Esophagus muscularis mucosa (tissue), 4 donors: ENCODE measurements at regions not wholly inside any gene's neighbourhood (a gene's known extent, or its start where the extent isn't known, plus 50 kb on each side); places are given as distances from the start of the nearest gene placed in this dataset.

ENCODE experiments used
- DNase-seq: peaks from one replicate; pipeline ENCODE4 v3.0.0-alpha.2; 2017; ENCODE audit errors: extremely low spot score
- H3K27ac ChIP-seq, 4 donors: fragments of 200-600 bp; sonication (generic); replicated peaks in 1 of 4; 1 replicate in 3 of 4; 2 replicates in 1 of 4; pipeline ENCODE4 v1.5.1; 2016 to 2019; ENCODE audit warnings: mild to moderate bottlenecking in 1 of 4
- H3K27me3 ChIP-seq, 4 donors: fragments of 200-600 bp; sonication (generic); one replicate each; pipeline versions ENCODE4 v1.5.1 to v1.6.0; 2016 to 2019
- H3K36me3 ChIP-seq, 4 donors: fragments of 200-600 bp; sonication (generic); one replicate each; pipeline ENCODE4 v1.5.1; 2016 to 2019
- H3K4me1 ChIP-seq, 4 donors: fragments of 200-600 bp; sonication (generic); one replicate each; pipeline ENCODE4 v1.5.1; 2016 to 2019
- H3K4me3 ChIP-seq, 4 donors: fragments of 200-600 bp; sonication (generic); 1 replicate in 2 of 4; 2 replicates in 2 of 4; pipeline ENCODE4 v1.5.1; 2016 to 2019; ENCODE audit warnings: mild to moderate bottlenecking in 4 of 4, moderate library complexity in 1 of 4
- H3K9me3 ChIP-seq, 4 donors: fragments of 200-600 bp; sonication (generic); 1 replicate in 3 of 4; 2 replicates in 1 of 4; pipeline ENCODE4 v1.5.1; 2016 to 2019
- CTCF ChIP-seq, 3 experiments: fragments of 200-600 bp in 2 of 3; fragments of 450-650 bp in 1 of 3; sonication (generic) in 2 of 3; IDR thresholded peaks; one replicate each; pipeline ENCODE4 v1.5.1; 2017 to 2019; ENCODE audit warnings: antibody characterized with exemption in 3 of 3, mild to moderate bottlenecking in 2 of 3, moderate library complexity in 1 of 3
- EP300 ChIP-seq: sonication (generic); formaldehyde crosslinking; IDR thresholded peaks from one replicate; pipeline ENCODE4 v1.6.1; 2017; ENCODE audit warnings: antibody characterized with exemption
- POLR2A ChIP-seq: fragments of 450-650 bp; IDR thresholded peaks from one replicate; pipeline ENCODE4 v1.6.1; 2017; ENCODE audit warnings: antibody characterized with exemption, moderate library complexity, mild to moderate bottlenecking, low read depth
- POLR2AphosphoS5 ChIP-seq, 2 donors: sonication (generic); formaldehyde crosslinking; IDR thresholded peaks; one replicate each; pipeline ENCODE4 v1.6.1; 2017; ENCODE audit warnings: antibody characterized with exemption in 2 of 2
- WGBS: methylation state at CpG from one replicate; pipeline ENCODE4 v1.1.5; 2018; 5-methylcytosine and 5-hydroxymethylcytosine counted together
- intact Hi-C: fragments of 100-400 bp; cut with DNase I; formaldehyde crosslinking; loops from one replicate; pipeline ENCODE4 v1.15.1; 2023
- small RNA-seq, 3 donors: library from RNA; depleted of rRNA; stranded (forward); fragments of <200 nt; gene quantifications; one replicate each; pipeline ENCODE3, GENCODE V24; 2016

- TF ChIP-seq POLR2AphosphoS5 (IDR thresholded peaks at IDR 0.05) (no peak), EP300 (no peak), CTCF (IDR thresholded peaks at IDR 0.05) (no peak), POLR2A (no peak)
- Histone ChIP-seq H3K36me3 (no peaks in the 10 kb centered on the region), H3K9me3 (no peaks in the 10 kb centered on the region), H3K27ac (no peak overlapping the region), H3K4me1 (no peaks in the 10 kb centered on the region), H3K27me3 (peaks cover 0 to 56% (median 0%) of the 10 kb centered on the region in 4 donors), H3K4me3 (no peak overlapping the region)
- intact Hi-C loops, result no loop called here
- WGBS, result 60% methylated on average over 1 of the region's 1 CpG
- DNase-seq, result no peak
These were observed 49.9 kb upstream of the ZC3H12A start for GRCh38 chr1:37424523-37424922.

Small RNA genes lying in the stretch of these regions (small RNA-seq; reads per million reads assigned to genes)
- 0 reads per million in 3 donors for gene MIR4255
- 0 reads per million in 3 donors for gene RNA5SP43
- 0 reads per million in 3 donors for gene RNU6-636P
- gene RPS29P6, result 0 reads per million in 3 donors
